Activated T-cell treated with anti-CD3 and anti-CD28 coated beads, Interleukin-2, amount 50 U/mL, for 48 hours (primary cell): ENCODE measurements at regions not wholly inside any gene's neighbourhood (a gene's known extent, or its start where the extent isn't known, plus 50 kb on each side); places are given as distances from the start of the nearest gene placed in this dataset.

Source experiments
- DNase-seq, 2 experiments: peaks; one replicate each; pipeline ENCODE4 v3.0.0-alpha.2; 2020

- DNase-seq, result peak in 1 of 2 experiments; percentile 0
Measured at GRCh38 chrY:10200065-10200464, 672.4 kb downstream of the TSPY10 start.
